Ectodermal cell (in vitro differentiated cells): ENCODE measurements at regions not wholly inside any gene's neighbourhood (a gene's known extent, or its start where the extent isn't known, plus 50 kb on each side); places are given as distances from the start of the nearest gene placed in this dataset.
"Not testable (repeated sequence)": the region's sequence is repeated elsewhere in the genome, so short reads cannot be mapped to it uniquely, and the experiment has no call there.

Source experiments
- H3K27ac ChIP-seq: 2 replicates; pipeline ENCODE4 v1.7.0; 2013; ENCODE audit warnings: mild to moderate bottlenecking, low read depth, low read length; ENCODE audit not compliant: insufficient read depth, poor library complexity, severe bottlenecking
- H3K27me3 ChIP-seq: 2 replicates; pipeline ENCODE4 v1.7.0; 2013; ENCODE audit warnings: mild to moderate bottlenecking, low read length; ENCODE audit not compliant: insufficient read depth, control insufficient read depth, poor library complexity, severe bottlenecking
- H3K36me3 ChIP-seq: one replicate; pipeline ENCODE4 v1.7.0; 2013; ENCODE audit warnings: low read length; ENCODE audit not compliant: control insufficient read depth, insufficient read depth
- H3K4me1 ChIP-seq: one replicate; pipeline ENCODE4 v1.7.0; 2013; ENCODE audit warnings: low read length; ENCODE audit not compliant: control insufficient read depth, insufficient read depth
- H3K4me3 ChIP-seq: 2 replicates; pipeline ENCODE4 v1.7.0; 2013; ENCODE audit warnings: low read depth, low read length, control low read depth; ENCODE audit not compliant: insufficient read depth
- H3K9me3 ChIP-seq: 2 replicates; pipeline ENCODE4 v1.7.0; 2013; ENCODE audit warnings: mild to moderate bottlenecking, low read length, moderate library complexity; ENCODE audit not compliant: control insufficient read depth
- whole genome bisulfite sequencing, 2 experiments: methylation state at CpG; one replicate each; pipeline ENCODE4 v1.1.7; 2013; ENCODE audit warnings: missing lambda C conversion rate in 2 of 2; 5-methylcytosine and 5-hydroxymethylcytosine counted together

- H3K36me3 ChIP-seq, H3K4me3 ChIP-seq, H3K4me1 ChIP-seq, H3K27me3 ChIP-seq, H3K9me3 ChIP-seq, H3K27ac ChIP-seq: not testable (repeated sequence)
- WGBS, 2 experiments: 88 to 92% methylated on average over 1 of the region's 1 CpG
Observed at GRCh38 chr15:24326513-24326912, 349.1 kb upstream of the NPAP1 start.

- WGBS, 2 experiments: 84% methylated on average over 7 to 9 of the region's 9 CpGs
Observed at GRCh38 chr15:24331964-24332363, 343.6 kb upstream of the NPAP1 start.

GRCh38 chr15:24341876-24342275, 333.7 kb upstream of the NPAP1 start:
- H3K4me1 ChIP-seq, H3K9me3 ChIP-seq, H3K4me3 ChIP-seq, H3K36me3 ChIP-seq, H3K27me3 ChIP-seq, H3K27ac ChIP-seq: not testable (repeated sequence)
- 90 to 93% methylated on average over 7 of the region's 8 CpGs for WGBS, 2 experiments

More at GRCh38 chr15:24331964-24332363, 343.6 kb upstream of the NPAP1 start:
- H3K4me1 ChIP-seq, H3K4me3 ChIP-seq, H3K36me3 ChIP-seq, H3K27ac ChIP-seq, H3K9me3 ChIP-seq, H3K27me3 ChIP-seq: not testable (repeated sequence)

GRCh38 chr15:24352777-24353176, 322.8 kb upstream of the NPAP1 start:
- not testable (repeated sequence) for H3K4me3 ChIP-seq, H3K4me1 ChIP-seq, H3K27me3 ChIP-seq, H3K36me3 ChIP-seq, H3K9me3 ChIP-seq, H3K27ac ChIP-seq
- WGBS, 2 experiments: 83% methylated on average over 6 of the region's 6 CpGs

GRCh38 chr15:24381103-24381502, 294.5 kb upstream of the NPAP1 start:
- not testable (repeated sequence) for H3K36me3 ChIP-seq, H3K27ac ChIP-seq, H3K4me1 ChIP-seq, H3K4me3 ChIP-seq, H3K27me3 ChIP-seq, H3K9me3 ChIP-seq
- 89 to 100% methylated on average over 1 to 3 of the region's 3 CpGs for WGBS, 2 experiments

- H3K4me1 ChIP-seq, H3K4me3 ChIP-seq, H3K36me3 ChIP-seq, H3K27me3 ChIP-seq, H3K27ac ChIP-seq, H3K9me3 ChIP-seq: not testable (repeated sequence)
- 67 to 68% methylated on average over 2 of the region's 2 CpGs for WGBS, 2 experiments
Observed at GRCh38 chr15:24385258-24385657, 290.3 kb upstream of the NPAP1 start.

- 90 to 100% methylated on average over 1 of the region's 1 CpG for WGBS, 2 experiments
- no peaks in the 10 kb centered on the region for H3K4me1 ChIP-seq
- H3K36me3 ChIP-seq: no peaks in the 10 kb centered on the region
- H3K27me3 ChIP-seq: no peaks in the 10 kb centered on the region
- H3K4me3 ChIP-seq: no peak overlapping the region
- H3K9me3 ChIP-seq: no peaks in the 10 kb centered on the region
- no peak overlapping the region for H3K27ac ChIP-seq
Observed at GRCh38 chr15:24394303-24394702, 281.3 kb upstream of the NPAP1 start.

GRCh38 chr15:24412649-24413048, 262.9 kb upstream of the NPAP1 start:
- not testable (repeated sequence) for H3K4me1 ChIP-seq, H3K27me3 ChIP-seq, H3K9me3 ChIP-seq, H3K4me3 ChIP-seq, H3K27ac ChIP-seq, H3K36me3 ChIP-seq
- WGBS, 2 experiments: 50% methylated on average over 1 of the region's 1 CpG; no CpG with 5 or more reads in 1 of the 2 experiments

- not testable (repeated sequence) for H3K36me3 ChIP-seq, H3K27ac ChIP-seq, H3K27me3 ChIP-seq, H3K4me1 ChIP-seq, H3K4me3 ChIP-seq, H3K9me3 ChIP-seq
- 70 to 79% methylated on average over 19 to 20 of the region's 20 CpGs for WGBS, 2 experiments
Observed at GRCh38 chr15:24426286-24427054, 249.1 kb upstream of the NPAP1 start.

- H3K4me3 ChIP-seq, H3K9me3 ChIP-seq, H3K27me3 ChIP-seq, H3K27ac ChIP-seq, H3K36me3 ChIP-seq, H3K4me1 ChIP-seq: not testable (repeated sequence)
- WGBS, 2 experiments: 38 to 46% methylated on average over 18 to 26 of the region's 26 CpGs
Observed at GRCh38 chr15:24427055-24427400, 248.5 kb upstream of the NPAP1 start.
